ENCODE measurements at regions not wholly inside any gene's neighbourhood (a gene's known extent, or its start where the extent isn't known, plus 50 kb on each side); places are given as distances from the start of the nearest gene placed in this dataset.
"Not testable (repeated sequence)": the region's sequence is repeated elsewhere in the genome, so short reads cannot be mapped to it uniquely, and the experiment has no call there.

GRCh38 chr10:45117940-45118339 is 117.2 kb downstream of the ZNF22 start:
- not testable (repeated sequence) for DNase-seq

- DNase-seq, result no peak
Measured at GRCh38 chr10:45118929-45119328, 118.2 kb downstream of the ZNF22 start.

GRCh38 chr10:45122180-45122860 is 121.6 kb downstream of the ZNF22 start:
- DNase-seq, result not testable (repeated sequence)

- DNase-seq, result no peak
Measured at GRCh38 chr10:45135443-45136198, 134.9 kb downstream of the ZNF22 start.

- DNase-seq, result no peak
Measured at GRCh38 chr10:45136256-45136655, 135.5 kb downstream of the ZNF22 start.

GRCh38 chr10:45144326-45145070 is 143.8 kb downstream of the ZNF22 start:
- DNase-seq, result no peak

GRCh38 chr10:45145143-45145542 is 144.4 kb downstream of the ZNF22 start:
- DNase-seq, result not testable (repeated sequence)

- no peak for DNase-seq
Measured at GRCh38 chr10:45147000-45147399, 146.3 kb downstream of the ZNF22 start.

- no peak for DNase-seq
Measured at GRCh38 chr10:45150997-45151396, 150.3 kb downstream of the ZNF22 start.

GRCh38 chr10:45151467-45152214 is 150.9 kb downstream of the ZNF22 start:
- DNase-seq, result no peak

- DNase-seq, result no peak
Measured at GRCh38 chr10:45152726-45153125, 152.0 kb downstream of the ZNF22 start.

- no peak for DNase-seq
Measured at GRCh38 chr10:45154502-45154901, 153.8 kb downstream of the ZNF22 start.

GRCh38 chr10:45155784-45156183 is 155.1 kb downstream of the ZNF22 start:
- DNase-seq, result no peak

- no peak for DNase-seq
Measured at GRCh38 chr10:45160271-45160670, 155.1 kb downstream of the OR13A1 start.

- no peak for DNase-seq
Measured at GRCh38 chr10:45163315-45163975, 152.0 kb downstream of the OR13A1 start.

- not testable (repeated sequence) for DNase-seq
Measured at GRCh38 chr10:45175520-45176118, 139.8 kb downstream of the OR13A1 start.

GRCh38 chr10:45179691-45180090 is 135.7 kb downstream of the OR13A1 start:
- no peak for DNase-seq

- no peak for DNase-seq
Measured at GRCh38 chr10:45180507-45180906, 134.9 kb downstream of the OR13A1 start.

GRCh38 chr10:45180946-45181875 is 134.2 kb downstream of the OR13A1 start:
- no peak for DNase-seq
